ENCODE measurements at regions not wholly inside any gene's neighbourhood (a gene's known extent, or its start where the extent isn't known, plus 50 kb on each side); places are given as distances from the start of the nearest gene placed in this dataset.

GRCh38 chr3:74771401-74771800, 156.9 kb upstream of the CNTN3 start:
- TF ChIP-seq EZH2 (optimal IDR thresholded peaks at IDR 0.05; ENCODE audit: low read depth, low read length) (no peak), CTCF (IDR thresholded peaks at IDR 0.05; ENCODE audit: low read length) (no peak), EZH2phosphoT487 (IDR thresholded peaks at IDR 0.05; ENCODE audit: low read length) (no peak)

Data from MM.1S (cell line).